K562 (cell line): ENCODE measurements at regions not wholly inside any gene's neighbourhood (a gene's known extent, or its start where the extent isn't known, plus 50 kb on each side); places are given as distances from the start of the nearest gene placed in this dataset.

ENCODE experiments used
- ATAC-seq: fragments of 200-7000 bp; cut with Tn5 transposase; 3 replicates; pipeline ENCODE4 v1.9.1; 2020; ENCODE audit warnings: moderate library complexity
- BruUV-seq: library from RNA; stranded (reverse); fragments of 400-500 nt; replicated peaks from 2 replicates; lab custom pipeline; 2021; lab: Mats Ljungman, UMichigan
- CTCF ChIA-PET: fragments of 300-600 bp; formaldehyde crosslinking; extraction: SDS; loops from one replicate; lab custom pipeline; 2021; ENCODE audit warnings: low intra/inter-chr PET ratio; lab: Yijun Ruan, JAX
- POLR2A ChIA-PET: fragments of 300-600, 350-650 bp; sonication (Branson Sonifier 250); formaldehyde crosslinking; extraction: SDS; loops from one replicate; lab custom pipeline; 2021; ENCODE audit warnings: antibody characterized with exemption, inconsistent platforms; lab: Yijun Ruan, JAX
- DNase-seq, 4 experiments: peaks; one replicate each; pipeline versions ENCODE4 v3.0.0 to v3.0.0-alpha.2; 2011 to 2018; ENCODE audit warnings: low spot score in 3 of 4, mixed read lengths in 3 of 4; ENCODE audit errors: extremely low read depth in 1 of 4
- FAIRE-seq: peaks from 2 replicates; lab custom pipeline; 2011; peaks lifted over from hg19 to GRCh38; lab: Jason Lieb, UNC
- H2AFZ ChIP-seq: 2 replicates; pipeline ENCODE4 v1.6.0; 2011; ENCODE audit warnings: low read depth, low read length, control low read depth, inconsistent platforms
- H3K27ac ChIP-seq: fragments of 200-600 bp; 3 replicates; pipeline ENCODE4 v1.8.0; 2011; ENCODE audit warnings: low read depth, mild to moderate bottlenecking, control low read depth, inconsistent platforms, low read length, moderate library complexity, mixed read lengths; ENCODE audit errors: extremely low read depth
- H3K27me3 ChIP-seq, 2 experiments: fragments of 300-600 bp in 1 of 2; 2 replicates in 1 of 2; 3 replicates in 1 of 2; pipeline versions ENCODE4 v1.6.0 to v1.8.0; 2011; ENCODE audit warnings: inconsistent platforms in 2 of 2, low read length in 2 of 2, mild to moderate bottlenecking in 1 of 2, mixed read lengths in 1 of 2, moderate library complexity in 1 of 2; ENCODE audit not compliant: control insufficient read depth in 2 of 2, insufficient read depth in 2 of 2
- H3K36me3 ChIP-seq: fragments of 300-600 bp; 3 replicates; pipeline ENCODE4 v1.8.0; 2011; ENCODE audit warnings: mild to moderate bottlenecking, low read length, inconsistent platforms; ENCODE audit not compliant: control insufficient read depth, insufficient read depth
- H3K4me1 ChIP-seq, 2 experiments: fragments of 200-600 bp in 1 of 2; replicated peaks in 1 of 2; 2 replicates in 1 of 2; 3 replicates in 1 of 2; pipeline versions ENCODE4 v1.5.1 to v1.8.0; 2011; ENCODE audit warnings: inconsistent platforms in 2 of 2, low read length in 2 of 2, mild to moderate bottlenecking in 1 of 2, mixed read lengths in 1 of 2, moderate library complexity in 1 of 2; ENCODE audit not compliant: control insufficient read depth in 2 of 2, insufficient read depth in 2 of 2
- H3K4me2 ChIP-seq: 2 replicates; pipeline ENCODE4 v1.6.1; 2011; ENCODE audit warnings: low read length, control low read depth, inconsistent platforms, mixed read lengths; ENCODE audit not compliant: insufficient read depth
- H3K4me3 ChIP-seq: fragments of 200-600 bp; sonication (generic), shearing (Covaris generic); 2 replicates; pipeline ENCODE4 v1.5.1; 2016; ENCODE audit warnings: control low read depth, inconsistent platforms
- H3K79me2 ChIP-seq: fragments of 200-600 bp; 3 replicates; pipeline ENCODE4 v1.8.0; 2011; ENCODE audit warnings: low read length, inconsistent platforms; ENCODE audit not compliant: control insufficient read depth, insufficient read depth
- H3K9ac ChIP-seq, 2 experiments: 2 replicates each; pipeline versions ENCODE4 v1.6.0 to v1.6.1; 2011; ENCODE audit warnings: low read depth in 2 of 2, low read length in 2 of 2, control low read depth in 1 of 2, inconsistent platforms in 1 of 2, mild to moderate bottlenecking in 1 of 2, mixed read lengths in 1 of 2; ENCODE audit not compliant: insufficient read depth in 1 of 2
- H3K9me1 ChIP-seq: one replicate; pipeline ENCODE4 v1.6.0; 2011; ENCODE audit warnings: inconsistent platforms, mild to moderate bottlenecking, low read length, moderate library complexity; ENCODE audit not compliant: control insufficient read depth, insufficient read depth
- H3K9me3 ChIP-seq: replicated peaks from 2 replicates; pipeline ENCODE4 v1.5.1; 2011; ENCODE audit warnings: low read depth, low read length, inconsistent platforms; ENCODE audit not compliant: control insufficient read depth, insufficient read depth
- H4K20me1 ChIP-seq: replicated peaks from 2 replicates; pipeline ENCODE4 v1.6.1; 2011; ENCODE audit warnings: low read length, inconsistent platforms, mixed read lengths; ENCODE audit not compliant: control insufficient read depth, insufficient read depth
- ARNT ChIP-seq, 2 experiments: fragments of 450-650 bp; IDR thresholded peaks; 2 replicates each; pipeline ENCODE4 v1.6.1; 2016; ENCODE audit warnings: mild to moderate bottlenecking in 1 of 2
- EP300 ChIP-seq: IDR thresholded peaks from 2 replicates; pipeline ENCODE4 v1.6.1; 2012; ENCODE audit warnings: low read length, improper control_type of control experiment
- GABPB1 ChIP-seq: sonication (generic); formaldehyde crosslinking; IDR thresholded peaks from 2 replicates; pipeline ENCODE4 v1.8.0; 2022; ENCODE audit warnings: mild to moderate bottlenecking, missing genetic modification reagents
- HEY1 ChIP-seq: fragments of 250-450 bp; sonication (Bioruptor Pico); IDR thresholded peaks from 2 replicates; pipeline ENCODE4 v1.5.0; 2020; ENCODE audit warnings: mild to moderate bottlenecking, moderate library complexity, borderline replicate concordance
- JUN ChIP-seq, 2 experiments: sonication (generic) in 1 of 2; formaldehyde crosslinking in 1 of 2; IDR thresholded peaks; 2 replicates each; pipeline versions ENCODE4 v1.6.1 to v1.8.0; 2012 to 2022; ENCODE audit warnings: borderline replicate concordance in 2 of 2, mild to moderate bottlenecking in 2 of 2, improper control_type of control experiment in 1 of 2, low read depth in 1 of 2, low read length in 1 of 2, missing genetic modification reagents in 1 of 2
- KLF6 ChIP-seq: fragments of 250-450 bp; sonication (Bioruptor Pico); IDR thresholded peaks from 2 replicates; pipeline ENCODE4 v1.4.0; 2020; ENCODE audit warnings: mild to moderate bottlenecking, moderate library complexity, borderline replicate concordance
- NFATC3 ChIP-seq: fragments of 450-650 bp; IDR thresholded peaks from 2 replicates; pipeline ENCODE4 v1.6.1; 2017; ENCODE audit warnings: mild to moderate bottlenecking
- PTTG1 ChIP-seq: fragments of 450-650 bp; IDR thresholded peaks from 2 replicates; pipeline ENCODE4 v1.6.1; 2016; ENCODE audit warnings: low read depth, mild to moderate bottlenecking, missing genetic modification characterization, missing compliant biosample characterization
- RBM14 ChIP-seq: fragments of 200-400 bp; formaldehyde crosslinking; IDR thresholded peaks from 2 replicates; pipeline ENCODE4 v1.6.1; 2018; ENCODE audit warnings: low read depth, mild to moderate bottlenecking, low read length, moderate library complexity, borderline replicate concordance; ENCODE audit not compliant: insufficient read depth
- ZNF311 ChIP-seq: fragments of 250-450 bp; sonication (Bioruptor Pico); IDR thresholded peaks from 2 replicates; pipeline ENCODE4 v1.4.0; 2020; ENCODE audit warnings: mild to moderate bottlenecking, moderate library complexity
- ZNF589 ChIP-seq: fragments of 200-800 bp; sonication (Bioruptor generic); IDR thresholded peaks from 2 replicates; pipeline ENCODE4 v1.6.1; 2016; ENCODE audit warnings: low read depth, missing genetic modification characterization, missing compliant biosample characterization
- ZNF699 ChIP-seq: fragments of 250-450 bp; sonication (Bioruptor Pico); IDR thresholded peaks from 2 replicates; pipeline ENCODE4 v1.8.0; 2021; ENCODE audit warnings: mild to moderate bottlenecking, moderate library complexity; ENCODE audit not compliant: insufficient replicate concordance
- WGBS: fragments of 100-300 bp; shearing (Covaris generic); methylation state at CpG from one replicate; pipeline ENCODE4 v1.1.6; 2016; ENCODE audit warnings: low coverage, mixed read lengths; ENCODE audit not compliant: insufficient coverage; ENCODE audit errors: missing lambda C conversion rate; 5-methylcytosine and 5-hydroxymethylcytosine counted together
- in situ Hi-C: fragments of 300-500 bp; cut with MboI; formaldehyde crosslinking; loops from 4 replicates; pipeline ENCODE4 v1.15.0; 2018; ENCODE audit warnings: inconsistent platforms, mixed read lengths
- intact Hi-C: fragments of 100-400 bp; cut with micrococcal nuclease; formaldehyde crosslinking; loops from 2 replicates; pipeline ENCODE4 v1.14.2; 2022
- TF ChIP-seq, protein P1 (sequence below): fragments of 250-450 bp; sonication (Bioruptor Pico); IDR thresholded peaks from 2 replicates; pipeline ENCODE4 v1.5.0; 2020; ENCODE audit warnings: mild to moderate bottlenecking, borderline replicate concordance
- TF ChIP-seq, protein P2 (sequence below): fragments of 200-400 bp; formaldehyde crosslinking; IDR thresholded peaks from 2 replicates; pipeline ENCODE4 v1.6.1; 2017; ENCODE audit warnings: mild to moderate bottlenecking, low read depth, low read length, moderate library complexity
- TF ChIP-seq, protein P3 (sequence below): fragments of 250-450 bp; sonication (Bioruptor Pico); IDR thresholded peaks from 2 replicates; pipeline ENCODE4 v1.4.0; 2020; ENCODE audit warnings: borderline replicate concordance

DNA sequence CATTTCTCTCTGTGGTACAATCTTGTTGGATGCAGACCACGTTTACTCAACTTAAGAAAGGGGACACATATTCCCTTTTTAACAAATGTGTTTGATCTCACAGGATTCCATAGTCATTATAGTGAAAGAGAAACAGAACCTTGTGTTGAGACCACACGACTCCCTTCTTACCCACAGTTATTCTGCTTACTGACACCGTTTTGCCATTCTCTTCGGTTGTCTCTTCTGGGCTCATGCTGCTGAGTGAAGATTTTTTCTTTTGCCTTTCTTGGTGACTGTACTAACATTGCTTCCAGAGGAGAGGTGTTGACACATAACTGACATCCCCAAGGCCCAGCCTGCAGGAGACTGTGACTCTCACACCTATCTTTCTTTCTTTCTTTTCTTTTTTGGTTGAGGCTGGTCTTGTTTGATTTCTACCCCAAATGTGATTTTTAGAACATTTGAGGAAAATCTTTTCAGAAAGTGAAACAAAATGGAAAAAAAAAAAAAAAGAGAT, 61.2 kb upstream of the OTOGL start (continued):
- TF ChIP-seq, protein P1, sequence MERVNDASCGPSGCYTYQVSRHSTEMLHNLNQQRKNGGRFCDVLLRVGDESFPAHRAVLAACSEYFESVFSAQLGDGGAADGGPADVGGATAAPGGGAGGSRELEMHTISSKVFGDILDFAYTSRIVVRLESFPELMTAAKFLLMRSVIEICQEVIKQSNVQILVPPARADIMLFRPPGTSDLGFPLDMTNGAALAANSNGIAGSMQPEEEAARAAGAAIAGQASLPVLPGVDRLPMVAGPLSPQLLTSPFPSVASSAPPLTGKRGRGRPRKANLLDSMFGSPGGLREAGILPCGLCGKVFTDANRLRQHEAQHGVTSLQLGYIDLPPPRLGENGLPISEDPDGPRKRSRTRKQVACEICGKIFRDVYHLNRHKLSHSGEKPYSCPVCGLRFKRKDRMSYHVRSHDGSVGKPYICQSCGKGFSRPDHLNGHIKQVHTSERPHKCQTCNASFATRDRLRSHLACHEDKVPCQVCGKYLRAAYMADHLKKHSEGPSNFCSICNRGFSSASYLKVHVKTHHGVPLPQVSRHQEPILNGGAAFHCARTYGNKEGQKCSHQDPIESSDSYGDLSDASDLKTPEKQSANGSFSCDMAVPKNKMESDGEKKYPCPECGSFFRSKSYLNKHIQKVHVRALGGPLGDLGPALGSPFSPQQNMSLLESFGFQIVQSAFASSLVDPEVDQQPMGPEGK (CRISPR knock-in tag): no peak
- no peak for TF ChIP-seq ZNF699 (CRISPR knock-in tag)
- no peak for TF ChIP-seq JUN (IDR thresholded peaks at IDR 0.05; ENCODE audit: borderline replicate concordance, low read depth, low read length)
- no peak for TF ChIP-seq JUN (CRISPR knock-in tag; IDR thresholded peaks at IDR 0.05; ENCODE audit: borderline replicate concordance)
- TF ChIP-seq GABPB1: no peak
- TF ChIP-seq ZNF589 (CRISPR knock-in tag): no peak
- no peak for TF ChIP-seq EP300

DNA sequence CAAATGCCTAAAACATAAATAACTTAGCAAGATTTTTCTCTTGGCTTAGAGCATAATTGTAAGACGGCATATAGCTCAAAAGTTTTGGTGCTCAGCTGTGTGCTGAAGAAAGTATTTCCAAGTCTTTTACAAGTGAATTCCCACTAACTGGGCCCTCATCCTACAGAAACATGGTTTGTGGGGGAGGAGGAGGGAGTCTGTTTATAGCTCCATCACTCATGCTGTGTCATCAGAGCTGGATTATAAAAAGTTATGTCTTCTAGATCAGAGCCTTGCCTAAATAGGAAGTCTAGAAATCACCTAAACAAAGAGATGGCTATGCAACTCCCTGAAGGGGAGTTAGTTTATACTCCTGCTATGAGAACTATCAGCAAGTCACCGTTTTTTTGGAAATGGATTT, 65.9 kb upstream of the OTOGL start:
- FAIRE-seq (no peak), DNase-seq (no peak), ATAC-seq (no peak)
- Histone ChIP-seq H3K9me1 (no peaks in the 10 kb centered on the region), H3K4me2 (no peak overlapping the region), H3K36me3 (no peaks in the 10 kb centered on the region), H3K4me1 (no peaks in the 10 kb centered on the region; a peak in 1 of 5 replicates), H3K4me3 (no peak overlapping the region), H3K9ac (no peak overlapping the region), H3K27me3 (no peaks in the 10 kb centered on the region), H3K9me3 (no peaks in the 10 kb centered on the region), H2AFZ (no peak overlapping the region), H3K79me2 (no peaks in the 10 kb centered on the region), H4K20me1 (no peaks in the 10 kb centered on the region), H3K27ac (no peak overlapping the region)
- in situ Hi-C loops (no loop called here), intact Hi-C loops (no loop called here)
- no TSS peak for BruUV-seq
- ChIA-PET POLR2A (interaction anchor here (0.8 kb wide), 1 partner anchor 13 kb away, joined by 3 read pairs; no protein-coding TSS in a partner anchor), CTCF (no interaction called here)
- 4% methylated on average over 2 of the region's 2 CpGs for WGBS
- TF ChIP-seq PTTG1 (tag): no peak
- no peak for TF ChIP-seq RBM14
- TF ChIP-seq, protein P2, sequence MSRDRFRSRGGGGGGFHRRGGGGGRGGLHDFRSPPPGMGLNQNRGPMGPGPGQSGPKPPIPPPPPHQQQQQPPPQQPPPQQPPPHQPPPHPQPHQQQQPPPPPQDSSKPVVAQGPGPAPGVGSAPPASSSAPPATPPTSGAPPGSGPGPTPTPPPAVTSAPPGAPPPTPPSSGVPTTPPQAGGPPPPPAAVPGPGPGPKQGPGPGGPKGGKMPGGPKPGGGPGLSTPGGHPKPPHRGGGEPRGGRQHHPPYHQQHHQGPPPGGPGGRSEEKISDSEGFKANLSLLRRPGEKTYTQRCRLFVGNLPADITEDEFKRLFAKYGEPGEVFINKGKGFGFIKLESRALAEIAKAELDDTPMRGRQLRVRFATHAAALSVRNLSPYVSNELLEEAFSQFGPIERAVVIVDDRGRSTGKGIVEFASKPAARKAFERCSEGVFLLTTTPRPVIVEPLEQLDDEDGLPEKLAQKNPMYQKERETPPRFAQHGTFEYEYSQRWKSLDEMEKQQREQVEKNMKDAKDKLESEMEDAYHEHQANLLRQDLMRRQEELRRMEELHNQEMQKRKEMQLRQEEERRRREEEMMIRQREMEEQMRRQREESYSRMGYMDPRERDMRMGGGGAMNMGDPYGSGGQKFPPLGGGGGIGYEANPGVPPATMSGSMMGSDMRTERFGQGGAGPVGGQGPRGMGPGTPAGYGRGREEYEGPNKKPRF: no peak
- no peak for TF ChIP-seq HEY1 (CRISPR knock-in tag)
- no peak for TF ChIP-seq NFATC3
- TF ChIP-seq, protein P3, sequence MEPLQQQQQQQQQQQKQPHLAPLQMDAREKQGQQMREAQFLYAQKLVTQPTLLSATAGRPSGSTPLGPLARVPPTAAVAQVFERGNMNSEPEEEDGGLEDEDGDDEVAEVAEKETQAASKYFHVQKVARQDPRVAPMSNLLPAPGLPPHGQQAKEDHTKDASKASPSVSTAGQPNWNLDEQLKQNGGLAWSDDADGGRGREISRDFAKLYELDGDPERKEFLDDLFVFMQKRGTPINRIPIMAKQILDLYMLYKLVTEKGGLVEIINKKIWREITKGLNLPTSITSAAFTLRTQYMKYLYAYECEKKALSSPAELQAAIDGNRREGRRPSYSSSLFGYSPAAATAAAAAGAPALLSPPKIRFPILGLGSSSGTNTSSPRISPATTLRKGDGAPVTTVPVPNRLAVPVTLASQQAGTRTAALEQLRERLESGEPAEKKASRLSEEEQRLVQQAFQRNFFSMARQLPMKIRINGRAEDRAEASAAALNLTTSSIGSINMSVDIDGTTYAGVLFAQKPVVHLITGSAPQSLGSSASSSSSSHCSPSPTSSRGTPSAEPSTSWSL (CRISPR knock-in tag): no peak
- no peak for TF ChIP-seq ARNT (IDR thresholded peaks at IDR 0.05)
- TF ChIP-seq KLF6 (CRISPR knock-in tag): no peak
- TF ChIP-seq ZNF311 (CRISPR knock-in tag): no peak
